A673 (cell line): ENCODE measurements at regions not wholly inside any gene's neighbourhood (a gene's known extent, or its start where the extent isn't known, plus 50 kb on each side); places are given as distances from the start of the nearest gene placed in this dataset.

Experiments
- BruUV-seq: library from RNA; stranded (reverse); fragments of 400-500 nt; replicated peaks from 2 replicates; lab custom pipeline; 2021; lab: Mats Ljungman, UMichigan
- CTCF ChIA-PET: fragments of 300-600 bp; sonication (Branson Sonifier 250); formaldehyde crosslinking; loops from one replicate; lab custom pipeline; 2022; ENCODE audit warnings: antibody characterized with exemption; lab: Charles Lee
- POLR2A ChIA-PET: fragments of 300-600 bp; sonication (Branson Sonifier 250); formaldehyde crosslinking; loops from one replicate; lab custom pipeline; 2022; ENCODE audit warnings: antibody characterized with exemption; ENCODE audit not compliant: low non-redundant PET; lab: Charles Lee
- DNase-seq: peaks from one replicate; pipeline ENCODE4 v3.0.0-alpha.2; 2015; ENCODE audit warnings: low spot score
- H3K27ac ChIP-seq: fragments of 200-600 bp; sonication (generic); 2 replicates; pipeline ENCODE4 v1.5.1; 2016; ENCODE audit warnings: mixed run types, low read depth, mild to moderate bottlenecking, mixed read lengths, antibody characterized with exemption, low read length; ENCODE audit not compliant: poor library complexity, severe bottlenecking
- H3K27me3 ChIP-seq: fragments of 200-600 bp; sonication (generic); replicated peaks from 2 replicates; pipeline ENCODE4 v1.6.1; 2017; ENCODE audit warnings: mixed run types, low read depth, mild to moderate bottlenecking, mixed read lengths, antibody characterized with exemption, low read length; ENCODE audit not compliant: insufficient read depth, poor library complexity
- H3K36me3 ChIP-seq: fragments of 200-600 bp; sonication (generic); 2 replicates; pipeline ENCODE4 v1.6.1; 2016; ENCODE audit warnings: mixed run types, mild to moderate bottlenecking, mixed read lengths, antibody characterized with exemption, low read length; ENCODE audit not compliant: insufficient read depth, poor library complexity, severe bottlenecking
- H3K4me1 ChIP-seq: fragments of 200-600 bp; sonication (generic); 2 replicates; pipeline ENCODE4 v1.6.1; 2017; ENCODE audit warnings: mixed run types, mild to moderate bottlenecking, mixed read lengths, antibody characterized with exemption, low read length; ENCODE audit not compliant: insufficient read depth, poor library complexity, severe bottlenecking
- H3K4me3 ChIP-seq: fragments of 200-600 bp; sonication (generic); 2 replicates; pipeline ENCODE4 v1.5.1; 2016; ENCODE audit warnings: low read depth, mixed run types, mild to moderate bottlenecking, mixed read lengths, low read length; ENCODE audit not compliant: poor library complexity, severe bottlenecking
- H3K9me3 ChIP-seq: fragments of 200-600 bp; sonication (generic); 2 replicates; pipeline ENCODE4 v1.6.1; 2016; ENCODE audit warnings: mixed run types, low read depth, mild to moderate bottlenecking, mixed read lengths, antibody characterized with exemption, low read length; ENCODE audit not compliant: poor library complexity, severe bottlenecking
- EZH2 ChIP-seq: fragments of 200-600 bp; sonication (generic); IDR thresholded peaks from 2 replicates; pipeline ENCODE4 v1.6.1; 2017; ENCODE audit warnings: borderline replicate concordance, low read depth, mild to moderate bottlenecking, mixed read lengths, antibody characterized with exemption, low read length; ENCODE audit not compliant: poor library complexity, severe bottlenecking
- intact Hi-C: fragments of 100-400 bp; cut with micrococcal nuclease; formaldehyde crosslinking; loops from one replicate; pipeline ENCODE4 v1.10.0; 2022; ENCODE audit not compliant: unreplicated experiment
- TF ChIP-seq, protein P1 (sequence below): fragments of 300-800, 200-600 bp; sonication (generic); conservative IDR thresholded peaks from 2 replicates; pipeline ENCODE4 v1.5.1; 2017; ENCODE audit warnings: low read depth, mild to moderate bottlenecking, antibody characterized with exemption, low read length, moderate library complexity, mixed read lengths

DNA sequence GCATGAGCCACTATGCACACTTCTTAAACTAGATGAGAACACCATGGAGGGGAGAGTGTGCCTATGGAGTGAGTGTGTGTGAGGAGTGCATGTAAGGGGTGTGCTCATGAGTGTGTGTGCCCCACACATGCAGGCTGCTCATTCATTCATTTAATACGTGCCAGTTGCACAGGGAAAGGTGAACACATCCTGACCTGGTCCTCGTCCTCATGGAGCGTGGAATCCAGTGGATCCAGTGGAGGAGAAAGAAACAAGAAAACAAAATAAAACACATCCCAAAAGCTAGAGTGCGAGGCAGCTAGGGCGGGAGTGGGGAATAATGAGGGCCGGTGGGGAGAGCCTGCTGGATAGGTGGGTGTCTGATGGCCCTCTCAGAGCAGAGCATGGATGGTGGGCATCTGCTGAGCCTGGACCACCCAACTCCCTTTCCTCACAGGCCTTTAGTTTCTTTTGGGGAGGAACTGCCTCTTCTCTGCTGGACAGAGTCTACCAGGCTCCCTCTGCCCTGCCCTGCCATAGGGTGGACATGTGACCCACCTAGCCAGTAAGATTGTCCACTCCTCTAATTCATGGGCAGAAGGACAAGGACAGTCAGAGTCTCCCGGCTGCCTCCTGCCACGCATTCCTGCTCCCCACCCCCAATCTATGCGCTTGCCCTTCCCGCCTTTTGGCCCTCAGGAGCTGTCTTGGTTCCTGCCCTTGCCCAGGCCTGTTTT, 204.3 kb downstream of the RAB11FIP4 start:
- CTCF ChIA-PET: no interaction called here
- H3K27me3 ChIP-seq: no peaks in the 10 kb centered on the region
- TF ChIP-seq, protein P1, sequence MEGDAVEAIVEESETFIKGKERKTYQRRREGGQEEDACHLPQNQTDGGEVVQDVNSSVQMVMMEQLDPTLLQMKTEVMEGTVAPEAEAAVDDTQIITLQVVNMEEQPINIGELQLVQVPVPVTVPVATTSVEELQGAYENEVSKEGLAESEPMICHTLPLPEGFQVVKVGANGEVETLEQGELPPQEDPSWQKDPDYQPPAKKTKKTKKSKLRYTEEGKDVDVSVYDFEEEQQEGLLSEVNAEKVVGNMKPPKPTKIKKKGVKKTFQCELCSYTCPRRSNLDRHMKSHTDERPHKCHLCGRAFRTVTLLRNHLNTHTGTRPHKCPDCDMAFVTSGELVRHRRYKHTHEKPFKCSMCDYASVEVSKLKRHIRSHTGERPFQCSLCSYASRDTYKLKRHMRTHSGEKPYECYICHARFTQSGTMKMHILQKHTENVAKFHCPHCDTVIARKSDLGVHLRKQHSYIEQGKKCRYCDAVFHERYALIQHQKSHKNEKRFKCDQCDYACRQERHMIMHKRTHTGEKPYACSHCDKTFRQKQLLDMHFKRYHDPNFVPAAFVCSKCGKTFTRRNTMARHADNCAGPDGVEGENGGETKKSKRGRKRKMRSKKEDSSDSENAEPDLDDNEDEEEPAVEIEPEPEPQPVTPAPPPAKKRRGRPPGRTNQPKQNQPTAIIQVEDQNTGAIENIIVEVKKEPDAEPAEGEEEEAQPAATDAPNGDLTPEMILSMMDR: no peak
- no peak for TF ChIP-seq EZH2
- no peaks in the 10 kb centered on the region for H3K36me3 ChIP-seq
- no TSS peak for BruUV-seq
- no peak for DNase-seq
- no peak overlapping the region for H3K27ac ChIP-seq
- no peaks in the 10 kb centered on the region for H3K4me1 ChIP-seq
- intact Hi-C loops: no loop called here
- POLR2A ChIA-PET: no interaction called here
- H3K4me3 ChIP-seq: no peak overlapping the region
- H3K9me3 ChIP-seq: no peaks in the 10 kb centered on the region

DNA sequence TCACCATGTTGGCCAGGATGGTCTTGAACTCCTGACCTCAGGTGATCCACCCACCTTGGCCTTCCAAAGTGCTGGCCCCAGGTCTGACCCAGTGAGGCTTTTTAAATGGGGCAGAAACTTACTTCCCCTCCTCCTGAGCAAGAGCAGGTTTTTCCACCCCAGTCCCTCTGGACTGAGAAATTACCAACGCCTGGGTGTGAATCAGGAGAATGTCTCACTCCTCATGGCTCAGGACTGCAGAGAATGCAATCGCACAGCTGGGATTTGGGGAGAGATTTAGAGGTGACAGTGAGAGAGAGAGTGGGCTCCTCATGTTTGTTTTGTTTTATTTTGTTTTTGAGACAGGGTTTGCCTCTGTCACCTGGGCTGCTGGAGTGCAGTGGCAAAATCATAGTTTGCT, 203.6 kb downstream of the RAB11FIP4 start:
- Histone ChIP-seq H3K27me3 (no peaks in the 10 kb centered on the region), H3K4me3 (no peak overlapping the region), H3K4me1 (no peaks in the 10 kb centered on the region), H3K9me3 (no peaks in the 10 kb centered on the region), H3K27ac (no peak overlapping the region), H3K36me3 (no peaks in the 10 kb centered on the region)
- DNase-seq: no peak
- TF ChIP-seq EZH2: no peak
- TF ChIP-seq, protein P1: no peak
- no TSS peak for BruUV-seq
- CTCF ChIA-PET: no interaction called here
- intact Hi-C loops: no loop called here
- POLR2A ChIA-PET: no interaction called here

DNA sequence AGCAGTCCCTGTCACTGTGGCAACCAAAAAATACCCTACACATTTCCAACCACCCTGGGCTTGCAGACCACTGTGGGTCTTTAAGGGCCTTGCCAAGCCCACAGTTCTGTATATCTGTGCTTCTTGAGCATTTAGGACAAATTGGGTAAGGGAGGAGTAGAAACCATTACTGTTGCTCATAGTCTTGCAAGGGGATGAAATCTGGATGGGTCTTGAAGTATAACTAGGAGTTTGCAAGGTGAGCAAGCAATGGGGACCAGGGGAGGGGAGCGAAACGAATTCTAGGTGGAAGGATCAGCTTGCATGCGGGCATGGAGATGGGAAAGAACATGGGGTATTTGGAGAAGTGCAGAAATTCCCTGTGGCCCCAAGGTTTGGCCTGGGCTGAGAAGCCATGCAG, 202.9 kb downstream of the RAB11FIP4 start:
- CTCF ChIA-PET: no interaction called here
- Histone ChIP-seq H3K4me1 (no peaks in the 10 kb centered on the region), H3K27ac (no peak overlapping the region), H3K36me3 (no peaks in the 10 kb centered on the region), H3K9me3 (no peaks in the 10 kb centered on the region), H3K4me3 (no peak overlapping the region), H3K27me3 (no peaks in the 10 kb centered on the region)
- POLR2A ChIA-PET: interaction anchor here (0.7 kb wide), 1 partner anchor 76 kb away, joined by 3 read pairs; no protein-coding TSS in a partner anchor
- intact Hi-C loops: no loop called here
- no peak for TF ChIP-seq EZH2
- TF ChIP-seq, protein P1: no peak
- BruUV-seq: no TSS peak
- DNase-seq: no peak
